PC-3 (cell line): ENCODE measurements at regions not wholly inside any gene's neighbourhood (a gene's known extent, or its start where the extent isn't known, plus 50 kb on each side); places are given as distances from the start of the nearest gene placed in this dataset.

Experiments
- CTCF ChIP-seq: fragments of 300-600 bp; sonication (generic); conservative IDR thresholded peaks from 2 replicates; pipeline ENCODE4 v1.5.1; 2017; ENCODE audit warnings: antibody characterized with exemption, low read depth, mild to moderate bottlenecking, low read length
- EZH2 ChIP-seq: fragments of 300-600 bp; sonication (generic); IDR thresholded peaks from one replicate; pipeline ENCODE4 v1.6.1; 2017; ENCODE audit warnings: antibody characterized with exemption, mild to moderate bottlenecking, low read length; ENCODE audit not compliant: unreplicated experiment
- EZH2phosphoT487 ChIP-seq: fragments of 300-600 bp; sonication (generic); IDR thresholded peaks from 2 replicates; pipeline ENCODE4 v1.6.1; 2018; ENCODE audit warnings: mild to moderate bottlenecking, antibody characterized with exemption, low read length, borderline replicate concordance

DNA sequence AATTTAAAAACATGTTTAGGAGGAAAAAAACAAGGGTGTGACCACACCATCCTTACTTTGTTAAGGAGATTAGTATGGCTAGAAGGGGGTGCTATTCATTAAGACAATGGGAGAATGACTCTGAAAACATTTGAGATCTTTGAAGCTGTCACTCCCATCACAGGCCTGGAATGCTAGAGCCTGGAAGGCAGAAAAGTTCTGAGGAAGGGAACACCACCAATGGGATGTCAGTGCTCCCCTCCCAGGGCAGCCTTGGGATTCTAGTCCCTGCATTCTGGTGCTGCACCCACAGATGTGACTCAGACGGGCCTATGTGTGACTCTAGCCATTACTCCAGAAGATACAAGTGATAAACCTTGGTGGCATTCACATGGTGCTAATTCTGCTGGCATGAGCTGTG lies 162.2 kb upstream of the ANXA10 start:
- TF ChIP-seq EZH2: no peak
- no peak for TF ChIP-seq CTCF
- no peak for TF ChIP-seq EZH2phosphoT487
